RPMI7951 (cell line): ENCODE measurements at regions not wholly inside any gene's neighbourhood (a gene's known extent, or its start where the extent isn't known, plus 50 kb on each side); places are given as distances from the start of the nearest gene placed in this dataset.
"Not testable (repeated sequence)": the region's sequence is repeated elsewhere in the genome, so short reads cannot be mapped to it uniquely, and the experiment has no call there.

Experiments used
- DNase-seq: peaks from one replicate; pipeline ENCODE4 v3.0.0-alpha.2; 2012; ENCODE audit warnings: low read depth

GRCh38 chr6:104509355-104509754, 350.4 kb downstream of the HACE1 start:
- DNase-seq, result no peak

- no peak for DNase-seq
Measured at GRCh38 chr6:104506429-104506828, 353.3 kb downstream of the HACE1 start.

- DNase-seq, result no peak
Measured at GRCh38 chr6:104505838-104506237, 353.9 kb downstream of the HACE1 start.

- DNase-seq, result no peak
Measured at GRCh38 chr6:104500265-104500664, 359.5 kb downstream of the HACE1 start.

GRCh38 chr6:104486035-104486434, 373.7 kb downstream of the HACE1 start:
- no peak for DNase-seq

GRCh38 chr6:104484626-104485025, 375.1 kb downstream of the HACE1 start:
- no peak for DNase-seq

- no peak for DNase-seq
Measured at GRCh38 chr6:104484191-104484590, 375.5 kb downstream of the HACE1 start.

GRCh38 chr6:104483225-104483834, 376.4 kb downstream of the HACE1 start:
- DNase-seq, result peak; percentile 9

- no peak for DNase-seq
Measured at GRCh38 chr6:104477569-104477968, 382.1 kb downstream of the HACE1 start.

GRCh38 chr6:104473021-104473429, 386.7 kb downstream of the HACE1 start:
- DNase-seq, result no peak

GRCh38 chr6:104472021-104472901, 387.5 kb downstream of the HACE1 start:
- no peak for DNase-seq

GRCh38 chr6:104466306-104466705, 393.4 kb downstream of the HACE1 start:
- DNase-seq, result no peak

GRCh38 chr6:104462811-104463599, 396.7 kb downstream of the HACE1 start:
- no peak for DNase-seq

- no peak for DNase-seq
Measured at GRCh38 chr6:104460738-104461483, 398.8 kb downstream of the HACE1 start.

- DNase-seq, result no peak
Measured at GRCh38 chr6:104459543-104459942, 400.2 kb downstream of the HACE1 start.

- DNase-seq, result no peak
Measured at GRCh38 chr6:104449918-104450317, 409.8 kb downstream of the HACE1 start.

GRCh38 chr6:104446101-104447080, 413.3 kb downstream of the HACE1 start:
- DNase-seq, result not testable (repeated sequence)

- DNase-seq, result no peak
Measured at GRCh38 chr6:104434519-104434918, 425.2 kb downstream of the HACE1 start.

GRCh38 chr6:104431096-104431495, 428.6 kb downstream of the HACE1 start:
- DNase-seq, result no peak

GRCh38 chr6:104428184-104428583, 431.5 kb downstream of the HACE1 start:
- no peak for DNase-seq

GRCh38 chr6:104423691-104424090, 436.0 kb downstream of the HACE1 start:
- DNase-seq, result no peak
